ENCODE measurements at regions not wholly inside any gene's neighbourhood (a gene's known extent, or its start where the extent isn't known, plus 50 kb on each side); places are given as distances from the start of the nearest gene placed in this dataset.

DNA sequence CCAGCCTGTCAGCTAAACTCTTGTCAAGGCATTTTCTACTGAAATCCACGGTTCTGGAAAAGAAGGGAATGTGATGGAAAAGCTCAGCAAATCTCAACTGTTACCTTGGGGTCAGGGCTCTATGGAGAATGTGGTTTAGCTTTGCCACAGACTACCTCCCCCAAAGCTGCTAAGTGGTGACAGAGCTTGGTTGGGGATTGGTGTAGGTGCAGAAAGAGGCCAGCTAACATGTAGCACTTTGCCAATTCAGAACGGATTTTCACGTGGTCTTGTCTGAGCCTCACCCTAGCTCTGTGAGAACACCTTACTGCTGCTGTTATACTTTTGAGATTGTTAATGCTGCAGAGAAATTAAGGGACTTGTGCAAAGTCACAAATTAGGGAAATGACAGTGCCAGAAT is 331.1 kb downstream of the RND3 start:
- no peak for DNase-seq

DNA sequence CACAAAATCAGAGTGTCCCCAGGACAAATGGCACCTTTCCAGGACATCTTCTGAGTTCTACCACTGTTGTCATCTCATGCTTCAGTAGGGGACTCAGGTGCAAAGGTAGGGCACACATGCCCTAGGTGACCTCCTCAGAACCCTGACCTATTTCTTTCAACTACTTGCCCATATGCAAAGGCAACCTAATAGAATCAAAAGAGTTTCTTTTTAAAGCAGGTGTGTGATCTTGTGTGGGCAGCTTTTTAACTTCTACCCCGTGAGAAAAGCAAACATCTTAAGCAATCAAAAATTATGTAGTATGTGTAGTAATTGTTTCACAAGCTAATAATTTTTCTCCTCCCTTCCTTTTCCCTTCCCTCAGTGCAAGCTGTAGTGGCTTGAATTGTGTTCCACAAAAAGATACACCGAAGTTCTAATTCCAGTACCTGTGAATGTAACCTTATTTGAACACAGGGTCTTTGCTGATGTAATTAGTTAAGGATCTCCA is 333.1 kb downstream of the RND3 start:
- DNase-seq = no peak

DNA sequence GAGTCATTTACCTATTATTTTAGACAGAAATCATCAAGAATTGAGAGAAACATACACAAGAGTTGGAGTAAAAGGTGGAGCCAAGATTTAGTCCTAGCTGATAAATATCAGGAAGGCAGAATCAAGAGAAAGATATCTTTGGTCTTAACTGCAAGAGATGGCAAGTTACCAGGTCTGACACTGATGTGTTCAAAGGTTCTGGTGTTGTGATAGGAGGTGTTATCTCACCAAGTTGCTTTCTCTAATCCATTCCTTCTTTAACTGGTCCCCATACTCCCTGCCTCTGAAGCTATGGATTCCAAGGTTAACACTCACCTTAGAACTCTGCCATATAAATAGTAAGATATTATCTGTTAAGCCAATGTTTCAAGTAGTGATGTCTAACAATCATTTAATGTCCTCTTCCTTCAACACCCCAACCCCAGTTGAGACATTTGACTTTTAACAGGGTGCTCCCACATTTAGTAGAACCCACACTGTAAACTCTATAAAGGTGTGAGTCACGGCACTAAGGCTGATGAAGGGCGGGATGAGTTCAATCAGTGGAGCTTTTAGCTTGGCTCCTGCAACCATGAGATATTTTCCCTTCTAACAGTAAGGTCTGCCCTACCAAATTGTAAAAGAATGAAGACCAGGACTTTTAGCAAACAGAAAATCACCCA is 333.7 kb downstream of the RND3 start:
- no peak for DNase-seq

DNA sequence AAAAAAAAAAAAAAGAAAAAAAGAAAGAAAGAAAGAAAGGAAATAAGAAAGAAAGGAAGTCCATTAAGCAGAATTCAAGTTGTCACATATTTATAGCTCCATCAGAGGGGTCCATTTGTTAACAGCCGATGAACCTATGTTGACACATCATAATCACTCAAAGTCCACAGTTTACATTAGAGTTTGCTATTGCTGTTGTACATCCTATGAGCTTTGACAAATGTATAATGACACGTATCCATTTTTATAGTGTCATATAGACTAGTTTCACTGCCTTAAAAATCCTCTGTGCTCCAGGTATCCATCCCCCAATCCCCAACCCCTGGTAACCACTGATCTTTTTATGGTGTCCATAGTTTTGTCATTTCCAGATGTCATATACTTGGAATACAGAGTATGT is 335.2 kb downstream of the RND3 start:
- no peak for DNase-seq

DNA sequence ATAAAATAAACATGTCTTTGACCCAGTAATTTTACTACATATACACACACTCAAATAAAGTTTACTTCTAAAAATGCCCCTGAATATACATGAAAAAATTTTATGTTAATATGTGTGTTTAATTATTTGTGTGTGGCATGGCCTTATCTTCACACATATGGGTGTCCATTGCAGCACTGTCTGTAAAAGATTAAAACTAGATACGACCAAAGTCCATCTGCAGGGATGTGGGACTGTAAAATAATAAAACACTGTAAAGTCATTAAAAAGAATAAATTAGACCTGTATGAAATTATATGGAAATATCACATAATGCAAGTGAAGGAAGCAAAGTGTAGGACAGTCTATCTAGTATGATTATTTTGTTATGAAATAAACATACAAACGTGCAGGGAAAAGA is 337.3 kb downstream of the RND3 start:
- no peak for DNase-seq

DNA sequence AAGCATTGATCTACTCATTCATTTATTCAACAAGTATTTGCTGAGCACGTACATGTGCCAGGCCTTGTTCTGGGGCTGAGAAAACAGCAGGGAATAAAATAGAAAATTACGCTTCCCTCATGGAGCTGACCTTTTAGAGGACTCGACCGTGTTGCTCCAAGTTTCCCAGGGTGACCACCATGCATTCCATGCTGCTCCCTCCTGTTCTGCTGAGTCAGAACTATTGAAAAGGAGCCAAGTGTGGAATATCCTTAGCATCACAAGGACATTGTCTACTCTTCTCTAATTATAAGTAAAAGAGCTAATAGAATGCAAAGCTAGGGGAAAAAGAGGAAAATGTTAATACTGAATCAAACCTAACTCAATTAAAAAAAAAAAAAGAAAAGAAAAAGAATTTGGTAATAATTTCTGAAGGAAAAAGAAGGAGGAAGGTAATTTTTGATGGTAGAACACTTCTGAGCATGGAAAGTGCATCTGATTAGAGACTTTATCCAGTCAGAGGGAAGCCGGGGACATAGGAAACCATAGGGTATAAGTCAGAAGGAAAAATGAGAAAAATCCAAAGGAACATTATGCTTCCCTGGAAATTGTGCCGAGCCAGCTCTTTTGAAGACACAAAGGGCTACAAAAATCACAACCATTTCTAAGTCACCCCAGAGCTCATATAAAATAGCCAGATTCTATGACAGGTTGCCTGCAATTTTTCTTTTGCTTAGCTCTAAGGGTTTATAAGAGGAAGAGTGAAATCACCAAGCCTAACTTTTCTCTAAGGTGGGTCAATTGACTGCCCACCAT is 339.4 kb downstream of the RND3 start:
- DNase-seq = no peak

DNA sequence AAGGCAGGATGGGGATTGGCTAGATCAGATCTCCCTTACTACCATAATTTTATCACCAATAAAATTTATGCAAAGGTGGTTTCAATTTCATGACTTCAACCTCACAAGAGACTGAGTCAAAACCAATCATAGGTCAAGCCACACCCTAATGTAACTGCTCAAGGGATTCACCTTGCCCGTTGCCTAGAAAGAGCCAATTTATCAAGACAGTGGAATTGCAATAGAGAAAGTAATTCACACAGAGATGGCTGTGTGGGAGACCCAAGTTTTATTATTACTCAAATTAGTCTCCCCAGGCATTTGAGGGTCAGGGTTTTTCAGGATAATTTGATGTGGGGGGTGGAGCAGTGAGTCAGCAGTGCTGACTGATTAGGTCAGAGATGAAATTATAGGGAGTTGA is 340.6 kb downstream of the RND3 start:
- no peak for DNase-seq

DNA sequence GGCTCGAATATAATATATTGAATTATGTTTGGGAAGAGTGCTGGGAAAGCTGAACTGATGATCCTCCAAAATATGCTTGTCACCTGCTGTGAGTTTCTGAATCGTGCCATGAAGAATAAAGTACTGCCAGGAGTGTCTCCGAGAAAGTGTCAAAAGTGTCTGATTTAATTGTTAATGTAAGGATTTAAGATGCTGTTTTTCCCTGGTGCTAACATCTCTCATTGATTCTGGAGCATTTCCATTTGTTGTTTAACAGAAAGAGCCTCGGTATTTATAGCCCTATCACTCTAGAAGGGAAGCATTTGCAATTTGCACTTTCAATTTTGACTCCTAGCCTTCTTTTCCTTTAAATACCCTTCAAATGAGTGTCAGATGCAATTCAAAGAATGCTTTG is 342.2 kb downstream of the RND3 start:
- DNase-seq = no peak

DNA sequence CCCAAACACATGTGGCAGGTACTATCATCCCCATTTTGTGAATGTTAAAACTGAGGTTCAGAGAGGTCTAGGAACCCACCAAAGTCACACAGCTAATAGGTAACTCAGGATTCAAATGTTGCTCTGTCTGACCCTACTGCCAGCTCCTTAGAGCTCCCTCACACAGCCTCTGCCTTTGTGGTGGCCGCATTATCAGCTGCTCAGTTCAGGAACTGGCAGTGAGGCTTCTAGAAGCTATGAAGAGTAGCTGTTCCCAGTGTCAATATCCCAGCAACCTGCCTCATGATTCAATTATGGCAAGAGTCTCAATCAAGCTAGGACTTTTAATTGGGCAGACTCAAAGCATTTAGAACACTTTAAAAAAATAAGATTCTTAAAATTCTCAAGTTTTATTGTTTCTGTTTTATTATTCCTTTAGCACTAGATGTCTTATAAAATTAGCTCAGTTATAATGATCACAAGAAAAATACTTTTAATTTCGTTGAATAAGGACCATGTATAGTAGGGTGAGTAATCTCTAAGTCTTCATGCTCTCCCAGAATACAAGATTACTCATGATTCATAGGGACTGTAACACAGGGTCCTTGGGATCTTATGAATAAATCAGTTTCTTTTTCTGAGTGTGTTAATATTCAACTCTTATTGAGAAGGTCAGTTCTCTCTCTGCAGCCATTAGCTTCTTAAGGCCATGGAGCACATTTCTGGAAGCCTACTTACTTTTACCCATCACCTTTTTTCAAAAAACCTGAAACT is 342.7 kb downstream of the RND3 start:
- DNase-seq = no peak

DNA sequence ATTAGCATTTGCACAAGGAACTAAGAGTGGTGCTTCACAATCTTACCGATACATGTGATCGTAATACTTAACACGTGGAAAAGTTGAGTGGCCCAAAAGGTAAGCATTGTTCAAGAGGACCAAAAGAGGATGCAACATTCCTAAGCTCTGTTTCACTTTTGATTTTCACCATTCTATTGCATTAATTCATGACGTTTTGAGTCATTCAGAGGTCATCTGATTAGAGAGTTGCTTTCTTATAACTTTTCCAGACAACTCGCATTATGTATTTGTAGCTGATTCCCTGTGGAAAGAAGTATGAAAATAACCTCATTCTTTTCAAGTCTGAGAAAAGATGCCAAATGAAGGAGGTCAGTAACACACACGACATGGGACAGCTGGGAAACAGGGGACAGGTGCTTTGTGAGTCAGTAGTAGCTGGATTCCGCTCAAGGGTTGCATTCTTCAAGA is 344.4 kb downstream of the RND3 start:
- DNase-seq = no peak

DNA sequence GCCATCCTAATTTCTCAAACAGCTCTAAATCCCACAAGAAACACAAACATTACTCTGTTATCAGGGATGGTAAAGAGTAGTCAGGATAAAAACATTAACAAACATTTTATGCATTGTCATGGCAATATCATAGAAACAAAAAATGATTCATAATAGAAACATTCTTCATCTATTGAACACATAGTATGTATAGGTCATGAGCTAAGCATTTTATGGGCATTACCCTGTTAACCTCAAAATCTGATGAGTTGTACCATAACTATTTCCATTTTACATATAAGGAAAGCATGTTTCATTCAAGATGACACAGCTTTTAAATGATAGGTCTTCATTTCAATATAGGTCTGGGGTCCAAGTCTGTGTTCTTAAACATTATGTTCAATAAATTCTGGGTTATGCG is 344.9 kb downstream of the RND3 start:
- no peak for DNase-seq

DNA sequence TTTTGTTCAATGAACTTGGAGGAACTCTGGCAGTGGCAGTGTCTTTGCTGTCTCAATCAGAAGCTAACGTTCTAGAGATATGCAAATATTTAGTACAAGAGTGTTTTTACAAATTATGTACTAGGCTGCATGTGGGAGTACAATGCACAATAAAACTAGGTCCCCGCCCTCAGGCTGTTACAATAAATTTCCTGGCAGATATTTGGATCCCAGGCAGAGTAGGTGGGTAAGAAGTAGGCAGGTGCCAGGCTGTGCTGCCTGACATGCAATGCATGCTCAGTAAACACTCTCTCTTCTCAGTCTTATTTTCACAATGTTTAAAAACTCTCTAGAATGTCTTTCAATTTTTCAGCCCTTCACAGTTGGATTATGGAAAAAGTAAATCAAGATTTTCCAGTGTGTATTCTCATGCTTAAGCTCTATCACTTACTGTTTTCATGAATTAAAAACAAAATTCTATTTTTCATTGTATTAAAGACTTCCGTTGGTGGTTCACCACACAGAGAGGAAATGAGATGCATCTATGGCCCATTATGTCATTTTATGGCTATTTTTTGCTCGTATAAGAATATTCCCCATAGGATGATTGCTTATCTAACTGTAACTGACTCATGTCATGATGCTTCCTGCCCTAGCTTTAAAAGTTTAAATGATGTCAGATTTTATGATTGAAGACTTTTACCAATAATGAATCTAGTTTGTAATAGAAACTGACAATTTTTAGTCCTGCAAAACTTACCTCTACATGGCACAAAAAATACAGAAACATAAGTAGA is 346.1 kb downstream of the RND3 start:
- no peak for DNase-seq

DNA sequence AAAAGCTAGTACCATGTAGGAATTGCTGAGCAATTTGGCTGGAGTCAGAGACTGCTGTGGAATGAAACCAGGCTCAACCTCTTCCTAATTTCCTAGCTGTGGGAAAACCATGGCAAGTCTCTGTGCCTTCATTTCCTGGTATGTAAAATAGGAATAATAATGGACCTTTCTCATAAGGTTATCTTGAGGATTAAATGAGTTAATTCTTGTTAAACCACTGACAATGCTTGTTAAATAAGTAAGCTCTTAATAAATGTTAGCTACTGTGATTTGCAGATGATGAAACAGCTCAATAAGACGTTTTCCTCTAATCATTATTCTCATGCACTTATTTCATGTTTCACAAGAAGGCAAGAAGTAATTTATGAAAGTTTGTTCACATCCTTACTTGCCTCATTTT is 346.7 kb downstream of the RND3 start:
- DNase-seq = no peak

DNA sequence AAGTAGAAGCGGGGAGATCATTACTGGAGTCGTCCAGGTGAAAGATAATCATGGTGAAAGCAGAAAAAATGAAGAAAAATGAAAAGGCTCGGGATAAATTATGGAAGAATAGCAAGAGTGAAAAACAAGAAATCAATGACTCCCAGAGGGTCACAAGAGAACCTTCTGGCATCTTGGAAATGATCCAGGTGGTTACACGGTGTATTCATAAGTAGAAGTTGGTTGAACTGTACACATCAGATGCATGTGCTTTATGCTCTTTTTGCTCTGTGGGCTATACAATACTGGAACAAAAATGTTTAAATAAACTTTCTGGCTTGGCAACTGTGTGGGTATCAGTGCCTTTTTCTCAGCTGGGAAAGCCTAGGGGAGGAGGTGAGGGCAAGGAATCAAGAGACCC is 348.9 kb downstream of the RND3 start:
- DNase-seq = no peak

DNA sequence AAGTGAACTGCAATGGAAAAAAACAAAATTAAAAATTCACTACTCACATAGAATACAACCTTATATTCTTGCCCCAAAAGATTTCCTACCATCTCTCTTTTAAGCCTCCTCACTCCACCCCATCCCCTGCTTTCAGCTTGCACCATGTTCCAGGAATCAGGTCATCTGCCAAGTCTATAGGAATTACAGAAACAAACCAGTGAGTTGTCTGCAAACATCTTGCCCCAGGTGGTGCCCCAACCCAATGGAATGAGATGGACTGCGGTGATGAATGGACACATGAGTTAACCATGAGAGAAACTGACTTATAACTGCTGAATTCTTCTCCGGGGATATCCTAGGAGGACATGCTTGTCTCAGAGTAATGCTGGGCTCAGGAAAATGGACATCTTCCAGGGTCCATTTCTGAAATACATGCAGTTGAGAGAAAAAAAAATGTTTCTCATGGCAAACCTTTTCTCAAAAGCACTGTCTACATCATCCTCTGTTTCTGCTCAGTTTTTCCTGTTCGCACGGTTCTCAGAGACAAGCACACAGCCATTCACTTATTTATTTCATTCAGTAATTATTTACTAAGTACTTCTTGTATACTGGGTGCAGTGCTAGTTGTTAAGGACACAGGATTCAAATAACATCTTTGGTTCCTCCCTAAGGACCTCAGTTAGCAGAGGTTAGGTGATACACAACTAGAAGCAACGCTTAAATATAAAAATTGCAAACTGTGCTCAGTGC is 350.0 kb downstream of the RND3 start:
- no peak for DNase-seq

DNA sequence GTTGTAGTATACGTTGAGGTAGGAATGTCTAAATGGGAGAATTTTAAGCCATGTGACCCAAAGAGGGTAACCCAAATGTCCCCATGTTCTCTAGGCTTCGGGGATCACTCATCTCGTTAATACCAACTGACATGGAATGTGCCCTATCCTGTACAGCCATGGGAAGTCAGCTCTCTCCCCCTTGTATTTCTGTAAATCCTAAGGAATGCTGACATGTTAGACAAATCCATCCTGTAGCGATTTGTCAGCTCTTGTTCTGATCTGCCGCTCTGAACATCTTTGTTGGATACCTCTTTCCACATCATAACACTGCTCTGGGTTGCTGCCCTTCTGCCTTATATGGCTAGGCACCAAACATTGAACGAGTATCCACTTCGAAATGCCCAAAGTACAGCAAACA is 350.6 kb downstream of the RND3 start:
- DNase-seq = no peak

DNA sequence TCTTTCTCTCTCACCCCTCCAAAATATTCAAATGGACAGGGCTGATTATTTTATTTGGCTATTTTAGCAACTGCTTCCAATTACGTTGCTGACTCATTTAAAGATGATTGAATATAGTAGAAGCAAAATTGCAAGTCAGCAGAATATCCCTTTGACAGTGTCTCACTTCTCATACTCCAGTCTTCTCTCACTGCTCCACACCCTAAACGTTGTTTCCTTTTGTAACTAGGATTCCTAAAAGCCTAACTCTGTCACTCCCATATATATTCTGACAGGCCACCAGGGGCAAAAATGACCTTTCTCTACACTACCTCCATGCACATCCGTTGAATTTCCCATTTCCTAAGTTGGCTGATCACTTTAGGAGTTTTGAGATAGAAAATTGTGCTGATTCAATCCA is 351.1 kb downstream of the RND3 start:
- no peak for DNase-seq

DNA sequence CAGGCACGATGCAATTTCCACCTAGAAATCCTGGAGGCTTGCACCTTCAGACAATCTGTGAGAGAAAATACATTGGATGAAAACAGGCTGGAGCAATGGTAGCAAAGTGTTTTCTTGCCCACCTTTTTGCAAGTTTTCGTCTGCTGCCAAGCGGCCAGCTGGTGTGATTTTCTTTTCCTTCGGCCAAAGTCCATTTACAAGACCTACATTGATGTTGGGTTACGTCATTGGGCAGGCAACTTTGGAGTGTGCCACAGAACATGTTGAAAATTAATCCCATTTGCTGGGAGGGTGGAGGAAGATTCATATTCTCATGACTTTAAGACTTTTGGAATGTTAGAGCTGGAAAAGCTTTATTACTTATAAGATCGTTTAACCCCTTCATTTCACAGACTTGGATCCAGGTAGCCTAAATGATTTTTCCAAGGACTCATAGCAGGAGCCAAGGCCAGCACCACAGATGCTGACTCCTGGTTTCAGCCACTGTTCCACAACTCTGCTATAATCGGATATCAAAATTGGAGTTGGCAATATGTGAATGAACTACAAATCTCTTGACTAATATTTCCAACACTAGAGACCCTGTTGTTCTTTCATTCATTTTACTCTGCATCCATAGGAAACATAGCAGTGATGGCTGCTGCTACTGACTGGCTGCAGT is 352.1 kb downstream of the RND3 start:
- no peak for DNase-seq

DNA sequence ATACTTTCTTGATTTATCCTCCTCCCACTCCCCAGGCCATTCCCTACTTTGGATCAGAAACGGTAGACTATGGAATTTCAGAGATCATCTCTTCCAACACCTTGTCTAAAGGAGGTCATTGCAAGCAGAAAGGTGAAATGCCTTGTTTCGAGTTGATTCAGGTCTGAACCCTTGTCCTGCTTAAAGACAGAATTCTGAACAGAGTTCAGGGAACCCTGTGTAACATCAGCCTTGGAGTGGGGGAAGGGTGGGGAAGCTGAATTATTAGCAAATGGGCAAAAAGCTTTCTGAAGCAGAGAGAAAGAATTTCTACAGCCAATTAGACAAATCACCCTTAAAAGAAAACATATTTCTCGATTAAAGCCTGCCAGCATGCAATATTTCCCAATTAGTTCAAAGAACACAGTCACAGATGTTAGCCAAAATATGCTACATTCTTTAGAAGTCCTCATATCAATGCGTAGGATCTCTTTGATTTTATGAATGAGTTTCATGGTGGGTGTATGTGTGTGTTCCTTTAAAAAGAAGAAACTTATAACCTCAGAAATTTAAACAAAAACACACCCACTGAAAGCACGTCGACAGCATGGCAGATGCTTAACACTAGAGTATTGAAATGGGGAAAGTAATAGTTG is 353.1 kb downstream of the RND3 start:
- DNase-seq = no peak

DNA sequence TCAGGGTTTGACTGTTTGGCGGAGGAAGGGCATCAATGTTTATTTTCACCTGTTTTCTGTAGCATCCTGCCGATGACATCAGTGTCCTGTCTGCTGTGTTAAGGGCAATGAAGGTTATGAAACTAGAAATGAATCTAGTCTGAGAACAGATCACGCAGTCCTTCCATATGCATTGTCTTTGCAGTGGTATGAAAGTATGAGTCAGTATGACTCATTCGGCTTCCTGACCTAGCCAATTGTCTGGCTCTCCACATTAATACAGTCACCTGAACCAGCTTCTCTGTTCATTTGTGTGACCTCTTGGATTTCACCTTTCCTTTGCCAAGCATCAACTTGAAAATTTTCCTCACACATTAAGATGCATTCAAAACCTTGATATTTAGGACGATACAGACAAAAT is 353.8 kb downstream of the RND3 start:
- DNase-seq = no peak

DNA sequence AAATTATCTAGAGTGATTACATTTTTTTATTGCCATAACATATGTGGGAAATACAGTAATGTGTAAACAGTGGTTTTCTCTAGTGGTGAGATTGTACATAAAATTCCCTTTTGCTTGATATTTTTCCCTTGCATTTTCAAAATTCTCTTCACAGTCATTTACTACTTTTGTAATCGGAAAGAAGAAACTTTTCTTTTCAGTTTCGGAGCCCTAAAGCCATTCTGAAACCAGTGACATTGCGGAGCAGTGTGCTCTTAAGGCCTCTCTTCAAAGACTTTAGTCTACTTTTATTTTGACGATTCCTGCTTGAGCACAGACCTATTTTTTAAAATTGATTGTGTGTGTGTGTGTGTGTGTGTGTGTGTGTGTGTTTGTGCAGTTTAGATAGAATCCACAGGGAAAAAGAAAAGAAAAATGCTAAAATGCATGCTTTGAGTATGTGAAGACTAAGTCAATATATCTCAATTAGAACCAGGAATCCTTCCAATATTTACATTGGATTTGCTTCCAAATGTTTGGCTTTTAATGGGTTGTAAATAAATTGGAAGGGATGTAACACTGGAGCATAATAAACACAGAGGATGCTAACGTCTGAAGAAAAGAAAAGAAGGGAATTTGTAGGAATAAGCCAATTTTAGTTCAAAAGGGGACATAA is 357.4 kb downstream of the RND3 start:
- no peak for DNase-seq

Measured in CD4-positive, alpha-beta T cell treated with Interleukin-10 for 1 hour (primary cell).